ENCODE measurements at regions not wholly inside any gene's neighbourhood (a gene's known extent, or its start where the extent isn't known, plus 50 kb on each side); places are given as distances from the start of the nearest gene placed in this dataset.

- ATAC-seq (no peak), DNase-seq (no peak)
- Mint-ChIP-seq H3K4me3 (no peak overlapping the region), H3K4me1 (ENCODE audit: low read depth) (no peaks in the 10 kb centered on the region), H3K36me3 (ENCODE audit: insufficient read depth) (peaks cover 1% of the 10 kb centered on the region), H3K27me3 (ENCODE audit: low read depth) (peaks cover 6% of the 10 kb centered on the region), H3K9me3 (peaks cover 3% of the 10 kb centered on the region)
Measured at GRCh38 chr11:69358398-69359020, 64.6 kb downstream of the MYEOV start.

- Mint-ChIP-seq H3K4me3 (no peak overlapping the region), H3K27me3 (ENCODE audit: low read depth) (peaks cover 3% of the 10 kb centered on the region), H3K4me1 (ENCODE audit: low read depth) (no peaks in the 10 kb centered on the region), H3K9me3 (peaks cover 3% of the 10 kb centered on the region), H3K36me3 (ENCODE audit: insufficient read depth) (peaks cover 1% of the 10 kb centered on the region)
- ATAC-seq, result no peak
- DNase-seq, result no peak
Measured at GRCh38 chr11:69359735-69360480, 66.0 kb downstream of the MYEOV start.

GRCh38 chr11:69360606-69361005, 66.7 kb downstream of the MYEOV start:
- ATAC-seq (no peak), DNase-seq (no peak)
- peaks cover 2% of the 10 kb centered on the region for H3K27me3 Mint-ChIP-seq (ENCODE audit: low read depth)
- peaks cover 1% of the 10 kb centered on the region for H3K36me3 Mint-ChIP-seq (ENCODE audit: insufficient read depth)
- H3K9me3 Mint-ChIP-seq, result peaks cover 3% of the 10 kb centered on the region
- H3K4me1 Mint-ChIP-seq (ENCODE audit: low read depth), result no peaks in the 10 kb centered on the region
- H3K4me3 Mint-ChIP-seq, result no peak overlapping the region

DNA sequence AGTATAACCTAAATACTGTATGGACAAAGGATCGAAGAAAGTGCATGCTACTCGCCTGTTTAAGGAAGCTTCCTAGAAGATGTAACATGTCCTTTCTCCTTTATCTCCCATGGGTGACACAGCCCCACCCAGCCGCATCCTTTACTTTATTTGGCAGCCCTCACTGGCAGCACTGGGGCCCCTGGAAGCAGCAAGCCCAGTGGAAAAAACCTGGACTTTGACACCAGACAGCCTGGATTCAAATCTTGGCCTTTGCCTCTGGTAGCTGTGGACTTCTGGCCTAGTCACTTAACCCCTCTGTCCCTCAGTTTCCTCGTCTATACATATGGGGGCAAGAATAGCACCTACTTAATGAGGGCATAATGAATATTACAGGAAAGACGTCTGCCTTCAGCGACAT, 67.1 kb downstream of the MYEOV start:
- H3K4me1 Mint-ChIP-seq (ENCODE audit: low read depth), result no peaks in the 10 kb centered on the region
- peaks cover 1% of the 10 kb centered on the region for H3K36me3 Mint-ChIP-seq (ENCODE audit: insufficient read depth)
- peaks cover 3% of the 10 kb centered on the region for H3K9me3 Mint-ChIP-seq
- no peak overlapping the region for H3K4me3 Mint-ChIP-seq
- no peaks in the 10 kb centered on the region for H3K27me3 Mint-ChIP-seq (ENCODE audit: low read depth)
- DNase-seq (no peak), ATAC-seq (no peak)

DNA sequence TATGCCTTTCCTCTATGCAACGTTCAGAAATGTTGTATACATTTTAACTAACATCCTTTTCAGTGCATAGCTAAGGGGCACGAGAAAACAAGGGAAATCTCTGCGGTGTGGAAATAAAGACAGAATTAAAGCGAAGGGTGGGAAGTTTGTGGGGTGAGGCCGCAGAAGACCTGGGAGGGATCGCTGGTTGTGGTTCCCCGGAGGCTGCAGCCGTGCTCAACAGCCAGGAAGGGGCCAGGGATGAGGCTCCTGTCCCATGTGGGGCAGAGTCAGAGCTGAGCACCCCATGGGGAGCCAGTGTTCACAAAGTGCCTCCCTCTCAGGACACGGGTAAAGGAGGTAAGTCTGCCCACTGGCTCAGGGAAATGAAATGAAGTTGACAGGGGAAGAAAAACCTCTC, 67.5 kb downstream of the MYEOV start:
- no peak for ATAC-seq
- Mint-ChIP-seq H3K4me3 (no peak overlapping the region), H3K9me3 (peaks cover 3% of the 10 kb centered on the region), H3K4me1 (ENCODE audit: low read depth) (no peaks in the 10 kb centered on the region), H3K36me3 (ENCODE audit: insufficient read depth) (peaks cover 1% of the 10 kb centered on the region), H3K27me3 (ENCODE audit: low read depth) (no peaks in the 10 kb centered on the region)
- DNase-seq, result no peak

- Mint-ChIP-seq H3K9me3 (peaks cover 3% of the 10 kb centered on the region), H3K27me3 (ENCODE audit: low read depth) (no peaks in the 10 kb centered on the region), H3K4me1 (ENCODE audit: low read depth) (no peaks in the 10 kb centered on the region), H3K4me3 (no peak overlapping the region), H3K36me3 (ENCODE audit: insufficient read depth) (peaks cover 1% of the 10 kb centered on the region)
- no peak for ATAC-seq
- DNase-seq, result no peak
Measured at GRCh38 chr11:69362315-69362714, 68.4 kb downstream of the MYEOV start.

DNA sequence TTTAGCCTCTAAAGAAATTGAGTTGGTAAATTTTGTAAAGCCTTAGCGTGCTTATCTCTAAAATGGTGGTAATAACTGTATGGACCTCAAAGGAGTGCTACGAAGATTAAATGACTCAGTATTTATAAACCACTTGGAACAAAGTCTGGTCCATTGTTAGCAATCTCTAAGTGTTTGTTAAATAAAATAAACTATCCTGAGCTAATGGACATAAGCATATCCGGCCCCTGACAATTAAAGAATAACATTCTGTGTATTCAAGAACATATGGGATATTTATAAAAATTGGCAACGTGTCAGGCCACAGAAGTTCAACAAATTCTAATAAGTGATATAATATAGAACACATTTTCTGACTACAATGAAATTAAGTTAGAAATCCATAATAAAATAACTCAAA, 71.0 kb downstream of the MYEOV start:
- H3K9me3 Mint-ChIP-seq, result peaks cover 11% of the 10 kb centered on the region
- DNase-seq, result no peak
- no peaks in the 10 kb centered on the region for H3K36me3 Mint-ChIP-seq (ENCODE audit: insufficient read depth)
- H3K27me3 Mint-ChIP-seq (ENCODE audit: low read depth), result peaks cover 2% of the 10 kb centered on the region
- no peaks in the 10 kb centered on the region for H3K4me1 Mint-ChIP-seq (ENCODE audit: low read depth)
- no peak overlapping the region for H3K4me3 Mint-ChIP-seq
- ATAC-seq, result no peak

- peaks cover 11% of the 10 kb centered on the region for H3K9me3 Mint-ChIP-seq
- no peaks in the 10 kb centered on the region for H3K4me1 Mint-ChIP-seq (ENCODE audit: low read depth)
- H3K4me3 Mint-ChIP-seq, result no peak overlapping the region
- H3K36me3 Mint-ChIP-seq (ENCODE audit: insufficient read depth), result no peaks in the 10 kb centered on the region
- DNase-seq, result no peak
- ATAC-seq, result no peak
- peaks cover 2% of the 10 kb centered on the region for H3K27me3 Mint-ChIP-seq (ENCODE audit: low read depth)
Measured at GRCh38 chr11:69365558-69365957, 71.6 kb downstream of the MYEOV start.

- Mint-ChIP-seq H3K27me3 (ENCODE audit: low read depth) (peaks cover 2% of the 10 kb centered on the region), H3K9me3 (peaks cover 11% of the 10 kb centered on the region), H3K36me3 (ENCODE audit: insufficient read depth) (no peaks in the 10 kb centered on the region), H3K4me3 (no peak overlapping the region), H3K4me1 (ENCODE audit: low read depth) (no peaks in the 10 kb centered on the region)
- ATAC-seq (no peak), DNase-seq (no peak)
Measured at GRCh38 chr11:69366591-69366990, 72.6 kb downstream of the MYEOV start.

- H3K9me3 Mint-ChIP-seq, result peaks cover 11% of the 10 kb centered on the region
- H3K27me3 Mint-ChIP-seq (ENCODE audit: low read depth), result peaks cover 3% of the 10 kb centered on the region
- H3K4me1 Mint-ChIP-seq (ENCODE audit: low read depth), result no peaks in the 10 kb centered on the region
- ATAC-seq, result no peak
- H3K36me3 Mint-ChIP-seq (ENCODE audit: insufficient read depth), result no peaks in the 10 kb centered on the region
- DNase-seq, result no peak
- no peak overlapping the region for H3K4me3 Mint-ChIP-seq
Measured at GRCh38 chr11:69367211-69367964, 73.4 kb downstream of the MYEOV start.

DNA sequence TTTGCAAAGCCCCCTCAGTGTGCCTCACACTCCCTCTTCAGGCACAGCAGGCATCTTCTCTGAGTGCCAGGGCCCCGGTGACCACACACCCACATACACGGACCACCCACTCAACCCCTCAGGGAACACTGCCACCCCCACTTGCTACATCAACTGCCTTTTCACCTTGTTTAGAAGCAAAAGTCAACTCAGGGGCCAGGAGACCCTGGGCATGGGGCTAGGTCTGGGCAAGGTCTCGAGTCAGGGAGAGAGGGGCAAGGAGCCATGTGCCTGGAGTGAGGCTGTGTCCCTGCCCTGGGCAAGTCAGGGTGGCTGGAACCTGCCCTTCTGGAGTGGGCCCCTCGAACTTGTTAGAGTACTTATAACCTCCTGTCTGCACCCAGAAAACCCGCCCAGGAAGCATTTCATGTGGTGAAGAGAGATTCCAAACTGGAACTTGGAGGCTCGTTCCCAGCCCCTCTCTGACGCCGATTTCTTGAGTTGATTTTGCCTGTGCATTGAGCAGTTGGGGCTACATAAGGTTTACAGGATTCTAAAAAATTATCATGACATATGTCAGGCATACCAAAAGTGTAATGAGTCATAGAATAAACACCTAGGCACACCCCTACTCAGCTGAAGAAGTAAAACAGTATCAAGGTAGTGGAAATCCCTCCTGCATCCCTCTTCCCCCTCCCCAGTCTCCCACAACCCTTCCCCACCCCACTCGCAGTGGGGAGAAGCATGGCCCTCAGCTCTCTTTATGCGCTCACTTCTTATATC, 74.3 kb downstream of the MYEOV start:
- no peak for DNase-seq
- Mint-ChIP-seq H3K4me1 (ENCODE audit: low read depth) (no peaks in the 10 kb centered on the region), H3K36me3 (ENCODE audit: insufficient read depth) (no peaks in the 10 kb centered on the region), H3K9me3 (peaks cover 11% of the 10 kb centered on the region), H3K27me3 (ENCODE audit: low read depth) (peaks cover 5% of the 10 kb centered on the region), H3K4me3 (no peak overlapping the region)
- no peak for ATAC-seq

GRCh38 chr11:69369210-69369825, 75.4 kb downstream of the MYEOV start:
- Mint-ChIP-seq H3K27me3 (ENCODE audit: low read depth) (peaks cover 5% of the 10 kb centered on the region), H3K36me3 (ENCODE audit: insufficient read depth) (no peaks in the 10 kb centered on the region), H3K9me3 (peaks cover 11% of the 10 kb centered on the region), H3K4me3 (no peak overlapping the region), H3K4me1 (ENCODE audit: low read depth) (no peaks in the 10 kb centered on the region)
- ATAC-seq (no peak), DNase-seq (no peak)

DNA sequence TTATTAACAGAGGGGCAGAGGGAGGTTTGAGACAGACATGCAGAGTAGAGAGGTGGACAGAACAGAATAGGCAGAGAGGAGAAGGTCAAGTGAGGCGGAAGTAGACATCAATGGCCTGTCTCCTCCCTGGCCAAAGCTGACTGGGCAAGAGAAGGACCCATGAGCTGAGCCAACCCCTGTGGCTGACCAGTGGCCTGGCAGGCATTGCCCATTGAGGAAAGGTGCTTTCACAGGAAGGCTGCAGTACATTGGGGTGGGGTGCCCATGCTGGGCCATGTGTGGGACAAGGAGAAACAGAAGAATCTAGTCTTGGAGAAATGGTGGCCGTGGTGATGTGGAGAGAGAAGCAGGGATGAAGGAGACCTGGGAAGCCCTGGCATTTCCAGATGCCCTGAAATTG, 76.0 kb downstream of the MYEOV start:
- peaks cover 11% of the 10 kb centered on the region for H3K9me3 Mint-ChIP-seq
- H3K36me3 Mint-ChIP-seq (ENCODE audit: insufficient read depth), result no peaks in the 10 kb centered on the region
- DNase-seq (no peak), ATAC-seq (no peak)
- H3K4me1 Mint-ChIP-seq (ENCODE audit: low read depth), result no peaks in the 10 kb centered on the region
- no peak overlapping the region for H3K4me3 Mint-ChIP-seq
- H3K27me3 Mint-ChIP-seq (ENCODE audit: low read depth), result peaks cover 5% of the 10 kb centered on the region
